HepG2 (cell line): ENCODE measurements at regions not wholly inside any gene's neighbourhood (a gene's known extent, or its start where the extent isn't known, plus 50 kb on each side); places are given as distances from the start of the nearest gene placed in this dataset.

Source experiments
- ATAC-seq: fragments of 200-7000 bp; cut with Tn5 transposase; 3 replicates; pipeline ENCODE4 v1.9.1; 2020; ENCODE audit warnings: mild to moderate bottlenecking, moderate library complexity
- BruUV-seq: library from RNA; stranded (reverse); fragments of 400-500 nt; replicated peaks from 2 replicates; lab custom pipeline; 2021; lab: Mats Ljungman, UMichigan
- CTCF ChIA-PET: fragments of 300-600 bp; formaldehyde crosslinking; extraction: SDS; loops from one replicate; lab custom pipeline; 2021; ENCODE audit warnings: low total read pairs, inconsistent platforms, low intra/inter-chr PET ratio; lab: Yijun Ruan, JAX
- POLR2A ChIA-PET: fragments of 350-600 bp; sonication (Branson Sonifier 250); formaldehyde crosslinking; loops from one replicate; lab custom pipeline; 2020; ENCODE audit warnings: antibody characterized with exemption, inconsistent platforms; lab: Yijun Ruan, JAX
- DNase-seq: peaks from one replicate; pipeline ENCODE4 v3.0.0-alpha.2; 2015; ENCODE audit warnings: low spot score
- FAIRE-seq: peaks from 3 replicates; lab custom pipeline; 2011; peaks lifted over from hg19 to GRCh38; lab: Jason Lieb, UNC
- H2AFZ ChIP-seq: one replicate; pipeline ENCODE4 v1.6.1; 2011; ENCODE audit warnings: low read length, inconsistent platforms
- H3K27ac ChIP-seq: fragments of 300-600 bp; 3 replicates; pipeline ENCODE4 v1.8.0; 2011; ENCODE audit warnings: mixed run types, mild to moderate bottlenecking, mixed read lengths, low read length, inconsistent platforms; ENCODE audit not compliant: insufficient read depth; ENCODE audit errors: extremely low read length
- H3K27me3 ChIP-seq, 2 experiments: fragments of 200-600 bp in 1 of 2; 2 replicates in 1 of 2; 3 replicates in 1 of 2; pipeline versions ENCODE4 v1.6.0 to v1.8.0; 2011; ENCODE audit warnings: low read length in 2 of 2, mild to moderate bottlenecking in 2 of 2, moderate library complexity in 2 of 2, inconsistent platforms in 1 of 2; ENCODE audit not compliant: insufficient read depth in 2 of 2, control insufficient read depth in 1 of 2
- H3K36me3 ChIP-seq, 2 experiments: fragments of 200-600 bp in 1 of 2; replicated peaks in 1 of 2; 2 replicates in 1 of 2; 3 replicates in 1 of 2; pipeline versions ENCODE4 v1.5.1 to v1.8.0; 2011; ENCODE audit warnings: low read length in 2 of 2, inconsistent platforms in 1 of 2; ENCODE audit not compliant: insufficient read depth in 2 of 2, control insufficient read depth in 1 of 2
- H3K4me1 ChIP-seq: 2 replicates; pipeline ENCODE4 v1.5.1; 2012; ENCODE audit warnings: low read length, inconsistent platforms; ENCODE audit not compliant: insufficient read depth
- H3K4me2 ChIP-seq: 2 replicates; pipeline ENCODE4 v1.6.0; 2011; ENCODE audit warnings: low read depth, low read length, inconsistent platforms
- H3K4me3 ChIP-seq, 3 experiments: fragments of 200-600 bp in 1 of 3; sonication (generic), shearing (Covaris generic) in 1 of 3; replicated peaks in 1 of 3; 2 replicates each; pipeline ENCODE4 v1.5.1; 2011 to 2016; ENCODE audit warnings: low read length in 3 of 3, inconsistent platforms in 2 of 3, low read depth in 2 of 3, mild to moderate bottlenecking in 2 of 3, control low read depth in 1 of 3, mixed read lengths in 1 of 3; ENCODE audit not compliant: insufficient read depth in 1 of 3
- H3K79me2 ChIP-seq: one replicate; pipeline ENCODE4 v1.6.1; 2011; ENCODE audit warnings: low read length, inconsistent platforms; ENCODE audit not compliant: insufficient read depth
- H3K9ac ChIP-seq: 2 replicates; pipeline ENCODE4 v1.6.0; 2011; ENCODE audit warnings: mild to moderate bottlenecking, low read depth, low read length, inconsistent platforms; ENCODE audit not compliant: insufficient read depth
- H3K9me3 ChIP-seq: 2 replicates; pipeline ENCODE4 v1.5.1; 2012; ENCODE audit warnings: mild to moderate bottlenecking, low read length
- H4K20me1 ChIP-seq: 2 replicates; pipeline ENCODE4 v1.6.0; 2011; ENCODE audit warnings: inconsistent platforms, mild to moderate bottlenecking, low read length, moderate library complexity; ENCODE audit not compliant: insufficient read depth
- CENPT ChIP-seq: sonication (generic); formaldehyde crosslinking; IDR thresholded peaks from 2 replicates; pipeline ENCODE4 v1.8.0; 2022; ENCODE audit warnings: low read depth, mild to moderate bottlenecking, moderate library complexity, missing genetic modification reagents
- FOSL1 ChIP-seq: sonication (generic); formaldehyde crosslinking; IDR thresholded peaks from 2 replicates; pipeline ENCODE4 v1.9.0; 2021; ENCODE audit warnings: missing genetic modification reagents, borderline replicate concordance
- KAT7 ChIP-seq: IDR thresholded peaks from 2 replicates; pipeline ENCODE4 v1.6.1; 2018; ENCODE audit warnings: borderline replicate concordance, missing compliant biosample characterization
- RARG ChIP-seq: sonication (generic); formaldehyde crosslinking; IDR thresholded peaks from 2 replicates; pipeline ENCODE4 v1.4.0; 2020; ENCODE audit warnings: low read depth, mild to moderate bottlenecking, missing genetic modification reagents
- SOX6 ChIP-seq, 2 experiments: fragments of 450-650 bp in 1 of 2; sonication (generic) in 1 of 2; formaldehyde crosslinking in 1 of 2; IDR thresholded peaks; 2 replicates each; pipeline versions ENCODE4 v1.4.0 to v1.6.1; 2017 to 2020; ENCODE audit warnings: antibody characterized with exemption in 1 of 2, mild to moderate bottlenecking in 1 of 2, missing genetic modification reagents in 1 of 2
- ZBTB38 ChIP-seq: sonication (generic); formaldehyde crosslinking; IDR thresholded peaks from 2 replicates; pipeline ENCODE4 v1.5.1; 2020; ENCODE audit warnings: mild to moderate bottlenecking, missing genetic modification reagents
- ZNF232 ChIP-seq: sonication (generic); formaldehyde crosslinking; IDR thresholded peaks from 2 replicates; pipeline ENCODE4 v1.4.0; 2020; ENCODE audit warnings: missing genetic modification reagents, borderline replicate concordance
- ZNF724P ChIP-seq: sonication (generic); formaldehyde crosslinking; IDR thresholded peaks from 2 replicates; pipeline ENCODE4 v1.8.0; 2022; ENCODE audit warnings: missing genetic modification reagents, borderline replicate concordance
- ZNF781 ChIP-seq: sonication (generic); formaldehyde crosslinking; IDR thresholded peaks from 2 replicates; pipeline ENCODE4 v1.5.1; 2020; ENCODE audit warnings: borderline replicate concordance, mild to moderate bottlenecking, missing genetic modification reagents; ENCODE audit errors: not compliant biosample characterization
- ZSCAN12 ChIP-seq: sonication (generic); formaldehyde crosslinking; IDR thresholded peaks from 2 replicates; pipeline ENCODE4 v1.9.0; 2021; ENCODE audit warnings: mild to moderate bottlenecking, missing genetic modification reagents
- ZSCAN25 ChIP-seq: sonication (generic); formaldehyde crosslinking; IDR thresholded peaks from 2 replicates; pipeline ENCODE4 v1.8.0; 2022; ENCODE audit warnings: mild to moderate bottlenecking, missing genetic modification reagents
- in situ Hi-C: cut with HindIII; loops from 2 replicates; pipeline ENCODE4 v1.10.0; 2017; ENCODE audit warnings: low pct_unique_long_range_greater_than_20kb; ENCODE audit not compliant: extremely low pct_ligation_motif_present
- intact Hi-C: fragments of 100-400 bp; cut with micrococcal nuclease; formaldehyde crosslinking; loops from one replicate; pipeline ENCODE4 v1.10.0; 2022; ENCODE audit not compliant: unreplicated experiment
- TF ChIP-seq, protein P1 (sequence below), 2 experiments: sonication (generic) in 1 of 2; formaldehyde crosslinking in 1 of 2; IDR thresholded peaks; 2 replicates each; pipeline versions ENCODE4 v1.6.1 to v1.9.0; 2014 to 2022; ENCODE audit warnings: antibody characterized with exemption in 1 of 2, borderline replicate concordance in 1 of 2, inconsistent platforms in 1 of 2, low read depth in 1 of 2, missing genetic modification reagents in 1 of 2
- TF ChIP-seq, protein P2 (sequence below): sonication (generic); formaldehyde crosslinking; conservative IDR thresholded peaks from 2 replicates; pipeline ENCODE4 v1.4.0; 2020; ENCODE audit warnings: mild to moderate bottlenecking, missing genetic modification reagents, moderate library complexity
- TF ChIP-seq, protein P3 (sequence below): sonication (generic); formaldehyde crosslinking; conservative IDR thresholded peaks from 2 replicates; pipeline ENCODE4 v1.8.0; 2022; ENCODE audit warnings: low read depth, missing genetic modification reagents

DNA sequence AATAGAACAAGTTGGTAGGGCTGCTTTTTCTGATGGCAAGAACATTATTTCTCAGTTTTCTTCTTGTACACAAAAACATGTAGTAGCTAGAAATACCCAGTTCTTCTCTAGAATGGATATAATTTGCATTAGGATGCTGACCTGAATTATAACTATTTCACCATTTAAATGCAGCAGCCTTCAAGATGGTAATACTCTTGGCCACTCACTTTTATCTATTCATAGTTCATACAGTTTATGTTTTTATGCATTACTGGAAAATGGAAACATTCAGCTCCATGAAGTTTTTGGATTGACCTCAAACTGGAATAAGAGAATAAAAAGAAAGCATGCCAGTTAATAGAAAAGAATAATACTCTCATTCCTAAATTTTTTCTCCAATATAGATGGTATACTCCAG lies 487.4 kb downstream of the PABPC4L start:
- ChIA-PET POLR2A (no interaction called here), CTCF (no interaction called here)
- no peak overlapping the region for H3K27ac ChIP-seq
- H2AFZ ChIP-seq, result no peak overlapping the region
- BruUV-seq, result no TSS peak
- ATAC-seq, result no peak
- no peak for DNase-seq
- in situ Hi-C loops, result no loop called here
- FAIRE-seq, result no peak
- H3K27me3 ChIP-seq, result no peaks in the 10 kb centered on the region; a peak in 1 of 5 replicates
- no peaks in the 10 kb centered on the region for H4K20me1 ChIP-seq
- H3K9ac ChIP-seq, result no peak overlapping the region
- no peaks in the 10 kb centered on the region for H3K4me1 ChIP-seq
- H3K79me2 ChIP-seq, result no peaks in the 10 kb centered on the region
- H3K4me2 ChIP-seq, result no peak overlapping the region
- no peaks in the 10 kb centered on the region for H3K36me3 ChIP-seq
- H3K4me3 ChIP-seq, result no peak overlapping the region
- H3K9me3 ChIP-seq, result no peaks in the 10 kb centered on the region
- intact Hi-C loops, result no loop called here
- TF ChIP-seq KAT7 (CRISPR knock-in tag), result no peak
- TF ChIP-seq ZNF232 (CRISPR knock-in tag), result no peak
- no peak for TF ChIP-seq ZSCAN12 (CRISPR knock-in tag)
- TF ChIP-seq, protein P1, sequence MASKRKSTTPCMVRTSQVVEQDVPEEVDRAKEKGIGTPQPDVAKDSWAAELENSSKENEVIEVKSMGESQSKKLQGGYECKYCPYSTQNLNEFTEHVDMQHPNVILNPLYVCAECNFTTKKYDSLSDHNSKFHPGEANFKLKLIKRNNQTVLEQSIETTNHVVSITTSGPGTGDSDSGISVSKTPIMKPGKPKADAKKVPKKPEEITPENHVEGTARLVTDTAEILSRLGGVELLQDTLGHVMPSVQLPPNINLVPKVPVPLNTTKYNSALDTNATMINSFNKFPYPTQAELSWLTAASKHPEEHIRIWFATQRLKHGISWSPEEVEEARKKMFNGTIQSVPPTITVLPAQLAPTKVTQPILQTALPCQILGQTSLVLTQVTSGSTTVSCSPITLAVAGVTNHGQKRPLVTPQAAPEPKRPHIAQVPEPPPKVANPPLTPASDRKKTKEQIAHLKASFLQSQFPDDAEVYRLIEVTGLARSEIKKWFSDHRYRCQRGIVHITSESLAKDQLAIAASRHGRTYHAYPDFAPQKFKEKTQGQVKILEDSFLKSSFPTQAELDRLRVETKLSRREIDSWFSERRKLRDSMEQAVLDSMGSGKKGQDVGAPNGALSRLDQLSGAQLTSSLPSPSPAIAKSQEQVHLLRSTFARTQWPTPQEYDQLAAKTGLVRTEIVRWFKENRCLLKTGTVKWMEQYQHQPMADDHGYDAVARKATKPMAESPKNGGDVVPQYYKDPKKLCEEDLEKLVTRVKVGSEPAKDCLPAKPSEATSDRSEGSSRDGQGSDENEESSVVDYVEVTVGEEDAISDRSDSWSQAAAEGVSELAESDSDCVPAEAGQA (IDR thresholded peaks at IDR 0.05; ENCODE audit: low read depth), result no peak
- TF ChIP-seq, protein P1 (CRISPR knock-in tag; IDR thresholded peaks at IDR 0.05; ENCODE audit: borderline replicate concordance), result no peak
- TF ChIP-seq RARG (CRISPR knock-in tag), result no peak
- TF ChIP-seq ZNF781 (CRISPR knock-in tag), result no peak
- TF ChIP-seq, protein P2, sequence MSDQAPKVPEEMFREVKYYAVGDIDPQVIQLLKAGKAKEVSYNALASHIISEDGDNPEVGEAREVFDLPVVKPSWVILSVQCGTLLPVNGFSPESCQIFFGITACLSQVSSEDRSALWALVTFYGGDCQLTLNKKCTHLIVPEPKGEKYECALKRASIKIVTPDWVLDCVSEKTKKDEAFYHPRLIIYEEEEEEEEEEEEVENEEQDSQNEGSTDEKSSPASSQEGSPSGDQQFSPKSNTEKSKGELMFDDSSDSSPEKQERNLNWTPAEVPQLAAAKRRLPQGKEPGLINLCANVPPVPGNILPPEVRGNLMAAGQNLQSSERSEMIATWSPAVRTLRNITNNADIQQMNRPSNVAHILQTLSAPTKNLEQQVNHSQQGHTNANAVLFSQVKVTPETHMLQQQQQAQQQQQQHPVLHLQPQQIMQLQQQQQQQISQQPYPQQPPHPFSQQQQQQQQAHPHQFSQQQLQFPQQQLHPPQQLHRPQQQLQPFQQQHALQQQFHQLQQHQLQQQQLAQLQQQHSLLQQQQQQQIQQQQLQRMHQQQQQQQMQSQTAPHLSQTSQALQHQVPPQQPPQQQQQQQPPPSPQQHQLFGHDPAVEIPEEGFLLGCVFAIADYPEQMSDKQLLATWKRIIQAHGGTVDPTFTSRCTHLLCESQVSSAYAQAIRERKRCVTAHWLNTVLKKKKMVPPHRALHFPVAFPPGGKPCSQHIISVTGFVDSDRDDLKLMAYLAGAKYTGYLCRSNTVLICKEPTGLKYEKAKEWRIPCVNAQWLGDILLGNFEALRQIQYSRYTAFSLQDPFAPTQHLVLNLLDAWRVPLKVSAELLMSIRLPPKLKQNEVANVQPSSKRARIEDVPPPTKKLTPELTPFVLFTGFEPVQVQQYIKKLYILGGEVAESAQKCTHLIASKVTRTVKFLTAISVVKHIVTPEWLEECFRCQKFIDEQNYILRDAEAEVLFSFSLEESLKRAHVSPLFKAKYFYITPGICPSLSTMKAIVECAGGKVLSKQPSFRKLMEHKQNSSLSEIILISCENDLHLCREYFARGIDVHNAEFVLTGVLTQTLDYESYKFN, result no peak
- no peak for TF ChIP-seq CENPT (CRISPR knock-in tag)
- no peak for TF ChIP-seq SOX6 (IDR thresholded peaks at IDR 0.05)
- no peak for TF ChIP-seq SOX6 (CRISPR knock-in tag; IDR thresholded peaks at IDR 0.05)
- no peak for TF ChIP-seq ZSCAN25 (CRISPR knock-in tag)
- TF ChIP-seq, protein P3, sequence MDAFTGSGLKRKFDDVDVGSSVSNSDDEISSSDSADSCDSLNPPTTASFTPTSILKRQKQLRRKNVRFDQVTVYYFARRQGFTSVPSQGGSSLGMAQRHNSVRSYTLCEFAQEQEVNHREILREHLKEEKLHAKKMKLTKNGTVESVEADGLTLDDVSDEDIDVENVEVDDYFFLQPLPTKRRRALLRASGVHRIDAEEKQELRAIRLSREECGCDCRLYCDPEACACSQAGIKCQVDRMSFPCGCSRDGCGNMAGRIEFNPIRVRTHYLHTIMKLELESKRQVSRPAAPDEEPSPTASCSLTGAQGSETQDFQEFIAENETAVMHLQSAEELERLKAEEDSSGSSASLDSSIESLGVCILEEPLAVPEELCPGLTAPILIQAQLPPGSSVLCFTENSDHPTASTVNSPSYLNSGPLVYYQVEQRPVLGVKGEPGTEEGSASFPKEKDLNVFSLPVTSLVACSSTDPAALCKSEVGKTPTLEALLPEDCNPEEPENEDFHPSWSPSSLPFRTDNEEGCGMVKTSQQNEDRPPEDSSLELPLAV (CRISPR knock-in tag), result no peak
- TF ChIP-seq ZBTB38 (CRISPR knock-in tag), result no peak
- no peak for TF ChIP-seq ZNF724P
- TF ChIP-seq FOSL1 (CRISPR knock-in tag), result no peak
